Mesenchymal stem cell (in vitro differentiated cells and primary cell): ENCODE measurements at regions not wholly inside any gene's neighbourhood (a gene's known extent, or its start where the extent isn't known, plus 50 kb on each side); places are given as distances from the start of the nearest gene placed in this dataset.
"Not testable (repeated sequence)": the region's sequence is repeated elsewhere in the genome, so short reads cannot be mapped to it uniquely, and the experiment has no call there.

Experiments used
- DNase-seq: peaks from one replicate; pipeline ENCODE4 v3.0.0-alpha.2; 2013
- H2AFZ ChIP-seq: one replicate; pipeline ENCODE4 v1.6.1; 2013; ENCODE audit warnings: low read depth, mild to moderate bottlenecking, control low read depth, inconsistent platforms, low read length, moderate library complexity
- H2AK5ac ChIP-seq: 2 replicates; pipeline ENCODE4 v1.6.1; 2013; ENCODE audit warnings: low read length, moderate library complexity, mild to moderate bottlenecking, inconsistent platforms; ENCODE audit not compliant: severe bottlenecking
- H2BK120ac ChIP-seq: one replicate; pipeline ENCODE4 v1.6.1; 2013; ENCODE audit warnings: low read depth, mild to moderate bottlenecking, inconsistent platforms, low read length, moderate library complexity
- H2BK12ac ChIP-seq, 2 experiments: one replicate each; pipeline ENCODE4 v1.6.1; 2013; ENCODE audit warnings: inconsistent platforms in 2 of 2, low read length in 2 of 2, mild to moderate bottlenecking in 2 of 2, moderate library complexity in 2 of 2, control low read depth in 1 of 2
- H2BK15ac ChIP-seq: one replicate; pipeline ENCODE4 v1.6.1; 2013; ENCODE audit warnings: mild to moderate bottlenecking, low read depth, inconsistent platforms; ENCODE audit not compliant: poor library complexity, severe bottlenecking
- H2BK5ac ChIP-seq: 2 replicates; pipeline ENCODE4 v1.6.1; 2013; ENCODE audit warnings: low read depth, mild to moderate bottlenecking, low read length, control low read depth, inconsistent platforms; ENCODE audit not compliant: poor library complexity, severe bottlenecking
- H3K14ac ChIP-seq, 2 experiments: one replicate each; pipeline ENCODE4 v1.6.1; 2013; ENCODE audit warnings: inconsistent platforms in 2 of 2, low read length in 2 of 2, control low read depth in 1 of 2, mild to moderate bottlenecking in 1 of 2, moderate library complexity in 1 of 2
- H3K18ac ChIP-seq, 2 experiments: one replicate each; pipeline ENCODE4 v1.6.1; 2013; ENCODE audit warnings: inconsistent platforms in 2 of 2, low read length in 2 of 2, control low read depth in 1 of 2, low read depth in 1 of 2, mild to moderate bottlenecking in 1 of 2
- H3K23ac ChIP-seq, 2 experiments: one replicate each; pipeline ENCODE4 v1.6.1; 2013; ENCODE audit warnings: inconsistent platforms in 2 of 2, low read length in 2 of 2, mild to moderate bottlenecking in 2 of 2, moderate library complexity in 2 of 2, control low read depth in 1 of 2
- H3K27ac ChIP-seq: 2 replicates; pipeline ENCODE4 v1.5.1; 2013; ENCODE audit warnings: mild to moderate bottlenecking, moderate library complexity, low read length, control low read depth, inconsistent platforms; ENCODE audit not compliant: poor library complexity, severe bottlenecking
- H3K27me3 ChIP-seq, 2 experiments: 2 replicates each; pipeline versions ENCODE4 v1.6.1 to v1.7.0; 2013; ENCODE audit warnings: low read length in 2 of 2, mild to moderate bottlenecking in 2 of 2, moderate library complexity in 2 of 2, control low read depth in 1 of 2, inconsistent platforms in 1 of 2; ENCODE audit not compliant: control insufficient read depth in 1 of 2, insufficient read depth in 1 of 2
- H3K36me3 ChIP-seq, 2 experiments: 2 replicates each; pipeline versions ENCODE4 v1.6.1 to v1.7.0; 2013; ENCODE audit warnings: low read length in 2 of 2, control low read depth in 1 of 2, inconsistent platforms in 1 of 2, low read depth in 1 of 2, mild to moderate bottlenecking in 1 of 2; ENCODE audit not compliant: insufficient read depth in 2 of 2, control insufficient read depth in 1 of 2
- H3K4ac ChIP-seq, 2 experiments: one replicate each; pipeline ENCODE4 v1.6.1; 2013; ENCODE audit warnings: inconsistent platforms in 2 of 2, low read length in 2 of 2, mild to moderate bottlenecking in 2 of 2, moderate library complexity in 2 of 2, control low read depth in 1 of 2, low read depth in 1 of 2
- H3K4me1 ChIP-seq: 2 replicates; pipeline ENCODE4 v1.6.1; 2013; ENCODE audit warnings: low read depth, low read length, control low read depth; ENCODE audit not compliant: control insufficient read depth, insufficient read depth
- H3K4me2 ChIP-seq: 2 replicates; pipeline ENCODE4 v1.6.1; 2013; ENCODE audit warnings: low read length, mild to moderate bottlenecking, inconsistent platforms; ENCODE audit not compliant: poor library complexity, severe bottlenecking
- H3K4me3 ChIP-seq, 2 experiments: 2 replicates each; pipeline versions ENCODE4 v1.5.1 to v1.7.0; 2013; ENCODE audit warnings: low read length in 2 of 2, mild to moderate bottlenecking in 2 of 2, control low read depth in 1 of 2, low read depth in 1 of 2; ENCODE audit not compliant: insufficient read depth in 1 of 2
- H3K79me1 ChIP-seq: replicated peaks from 2 replicates; pipeline ENCODE4 v1.6.1; 2013; ENCODE audit warnings: mild to moderate bottlenecking, control low read depth, low read length, inconsistent platforms; ENCODE audit not compliant: poor library complexity, severe bottlenecking
- H3K9ac ChIP-seq: 2 replicates; pipeline ENCODE4 v1.7.0; 2013; ENCODE audit warnings: mild to moderate bottlenecking, low read length, moderate library complexity
- H3K9me3 ChIP-seq: 2 replicates; pipeline ENCODE4 v1.7.0; 2013; ENCODE audit warnings: mild to moderate bottlenecking, low read length; ENCODE audit not compliant: control insufficient read depth
- H4K8ac ChIP-seq: one replicate; pipeline ENCODE4 v1.6.1; 2013; ENCODE audit warnings: inconsistent platforms, mild to moderate bottlenecking, low read length, moderate library complexity
- H4K91ac ChIP-seq: one replicate; pipeline ENCODE4 v1.6.1; 2013; ENCODE audit warnings: mild to moderate bottlenecking, low read length, inconsistent platforms
- WGBS: methylation state at CpG from one replicate; pipeline ENCODE4 v1.1.7; 2013; ENCODE audit warnings: mixed read lengths; 5-methylcytosine and 5-hydroxymethylcytosine counted together

GRCh38 chr3:177909530-177909929 is 626.7 kb upstream of the KCNMB2 start:
- H3K9me3 ChIP-seq, result not testable (repeated sequence)

GRCh38 chr3:177914224-177914623 is 622.0 kb upstream of the KCNMB2 start:
- H2BK5ac ChIP-seq, result no peak overlapping the region
- no peak overlapping the region for H4K91ac ChIP-seq
- H2BK12ac ChIP-seq, result no peak overlapping the region
- no peak overlapping the region for H4K8ac ChIP-seq
- no peak overlapping the region for H3K18ac ChIP-seq
- no peaks in the 10 kb centered on the region for H3K36me3 ChIP-seq
- no peak overlapping the region for H3K14ac ChIP-seq
- WGBS, result 98% methylated on average over 10 of the region's 10 CpGs
- H2BK15ac ChIP-seq, result no peak overlapping the region
- no peak overlapping the region for H2AFZ ChIP-seq
- H3K79me1 ChIP-seq, result no peaks in the 10 kb centered on the region
- H3K9ac ChIP-seq, result no peak overlapping the region
- no peak for DNase-seq
- no peak overlapping the region for H3K23ac ChIP-seq
- H3K4me1 ChIP-seq, result peaks cover 2% of the 10 kb centered on the region
- H3K27me3 ChIP-seq, result no peaks in the 10 kb centered on the region
- no peak overlapping the region for H3K4me3 ChIP-seq
- H3K4me2 ChIP-seq, result no peak overlapping the region
- H3K9me3 ChIP-seq, result no peaks in the 10 kb centered on the region
- H3K4ac ChIP-seq, result no peak overlapping the region
- H3K27ac ChIP-seq, result no peak overlapping the region
- H2BK120ac ChIP-seq, result no peak overlapping the region
- H2AK5ac ChIP-seq, result no peak overlapping the region

More at GRCh38 chr3:177909530-177909929, 626.7 kb upstream of the KCNMB2 start:
- not testable (repeated sequence) for H3K79me1 ChIP-seq, H3K9ac ChIP-seq, DNase-seq, H2BK5ac ChIP-seq, H3K4me2 ChIP-seq, H4K91ac ChIP-seq, H3K4me1 ChIP-seq, H3K18ac ChIP-seq, H3K36me3 ChIP-seq, H2AK5ac ChIP-seq, H2BK15ac ChIP-seq, H2BK120ac ChIP-seq, H3K23ac ChIP-seq, H4K8ac ChIP-seq, H3K4me3 ChIP-seq, H3K27ac ChIP-seq, H3K14ac ChIP-seq, H2BK12ac ChIP-seq, H3K27me3 ChIP-seq, H3K4ac ChIP-seq, H2AFZ ChIP-seq
- 98% methylated on average over 4 of the region's 6 CpGs for WGBS

GRCh38 chr3:177916461-177916860 is 619.8 kb upstream of the KCNMB2 start:
- no peak overlapping the region for H3K4me3 ChIP-seq
- no peaks in the 10 kb centered on the region for H3K9me3 ChIP-seq
- H2BK12ac ChIP-seq, result no peak overlapping the region
- DNase-seq, result no peak
- no peak overlapping the region for H3K14ac ChIP-seq
- no peaks in the 10 kb centered on the region for H3K79me1 ChIP-seq
- H2AFZ ChIP-seq, result no peak overlapping the region
- 67% methylated on average over 1 of the region's 1 CpG for WGBS
- H3K23ac ChIP-seq, result no peak overlapping the region
- no peak overlapping the region for H3K9ac ChIP-seq
- peaks cover 2% of the 10 kb centered on the region for H3K4me1 ChIP-seq
- H4K91ac ChIP-seq, result no peak overlapping the region
- H3K36me3 ChIP-seq, result no peaks in the 10 kb centered on the region
- H2BK5ac ChIP-seq, result no peak overlapping the region
- no peak overlapping the region for H3K4me2 ChIP-seq
- H3K27me3 ChIP-seq, result no peaks in the 10 kb centered on the region
- H3K18ac ChIP-seq, result no peak overlapping the region
- H3K27ac ChIP-seq, result no peak overlapping the region
- no peak overlapping the region for H3K4ac ChIP-seq
- H2AK5ac ChIP-seq, result no peak overlapping the region
- H2BK15ac ChIP-seq, result no peak overlapping the region
- no peak overlapping the region for H2BK120ac ChIP-seq
- H4K8ac ChIP-seq, result no peak overlapping the region

GRCh38 chr3:177917234-177917861 is 618.9 kb upstream of the KCNMB2 start:
- Histone ChIP-seq H3K4me2 (no peak overlapping the region), H2AFZ (no peak overlapping the region), H2BK12ac (peak overlapping the region in 1 of 2 experiments; percentile 6), H2BK120ac (no peak overlapping the region), H3K14ac (no peak overlapping the region), H3K36me3 (no peaks in the 10 kb centered on the region), H4K91ac (no peak overlapping the region), H2BK15ac (peak overlapping the region; percentile 40), H3K27me3 (no peaks in the 10 kb centered on the region), H3K4me1 (peaks cover 2% of the 10 kb centered on the region), H4K8ac (no peak overlapping the region), H3K27ac (no peak overlapping the region), H2BK5ac (no peak overlapping the region), H3K9me3 (no peaks in the 10 kb centered on the region), H3K23ac (no peak overlapping the region), H3K18ac (peak overlapping the region in 1 of 2 experiments; percentile 53), H2AK5ac (peak overlapping the region; percentile 2), H3K4ac (no peak overlapping the region), H3K9ac (no peak overlapping the region), H3K79me1 (no peaks in the 10 kb centered on the region), H3K4me3 (no peak overlapping the region)
- WGBS, result 97% methylated on average over 8 of the region's 8 CpGs
- DNase-seq, result no peak
